GM23338 (cell line): ENCODE measurements at regions not wholly inside any gene's neighbourhood (a gene's known extent, or its start where the extent isn't known, plus 50 kb on each side); places are given as distances from the start of the nearest gene placed in this dataset. TPM values are rescaled to one million over a fixed set of nuclear protein-coding genes. Genes with fewer than 3 reads are reported as not detected.

Experiments
- EZH2 ChIP-seq: fragments of 200-600 bp; sonication (generic); IDR thresholded peaks from one replicate; pipeline ENCODE4 v1.8.0; 2017; ENCODE audit warnings: antibody characterized with exemption, mild to moderate bottlenecking, low read depth; ENCODE audit not compliant: unreplicated experiment
- EZH2phosphoT487 ChIP-seq: fragments of 200-600 bp; sonication (generic); IDR thresholded peaks from one replicate; pipeline ENCODE4 v1.8.1; 2018; ENCODE audit warnings: antibody characterized with exemption; ENCODE audit not compliant: unreplicated experiment
- microRNA-seq: library from miRNA; unstranded; fragments of <30 nt; microRNA quantifications from one replicate; pipeline ENCODE4, GENCODE V29; 2017
- small RNA-seq: library from RNA; depleted of rRNA; stranded (forward); fragments of <200 nt; gene quantifications from one replicate; pipeline ENCODE3, GENCODE V24; 2014; ENCODE audit warnings: low replicate concordance
- TF ChIP-seq, protein P1 (sequence below): fragments of 250-450 bp; sonication (Bioruptor Pico); IDR thresholded peaks from 2 replicates; pipeline ENCODE4 v1.5.0; 2020; ENCODE audit warnings: mild to moderate bottlenecking, moderate library complexity

DNA sequence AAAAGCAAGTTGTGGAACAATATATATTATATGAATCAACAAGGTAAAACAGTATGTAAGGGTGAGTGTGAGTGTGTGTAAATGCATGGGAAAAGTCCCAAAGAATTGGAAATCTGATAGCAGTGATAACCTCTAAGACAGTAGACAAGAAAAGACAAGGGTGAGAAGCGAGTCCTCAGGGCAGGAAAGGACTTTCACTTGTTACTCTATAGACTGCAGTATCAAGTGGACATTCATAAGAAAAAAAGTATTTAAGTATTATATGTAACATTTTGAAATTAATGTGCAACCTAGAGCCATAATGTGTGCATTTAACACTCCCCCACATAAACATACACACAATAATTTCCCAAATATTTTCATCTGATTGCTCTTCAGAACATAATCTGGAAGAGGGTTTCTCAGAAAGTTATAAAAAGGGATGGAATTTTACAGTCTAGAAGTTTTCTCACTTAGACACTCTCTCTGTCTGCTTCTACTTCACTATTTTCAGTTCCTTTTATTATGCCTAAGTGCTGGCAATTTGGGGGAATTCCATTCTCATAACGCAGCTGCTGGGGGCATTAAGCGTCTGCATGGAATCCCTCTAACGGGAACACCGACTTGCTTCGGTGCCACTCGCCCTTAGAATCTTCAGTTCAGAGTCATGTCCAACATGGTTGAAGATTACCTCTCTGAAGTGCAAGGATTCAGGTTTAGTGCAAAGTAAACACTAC, 50.0 kb upstream of the CDIN1 start (continued):
- no peak for TF ChIP-seq EZH2phosphoT487
- TF ChIP-seq, protein P1, sequence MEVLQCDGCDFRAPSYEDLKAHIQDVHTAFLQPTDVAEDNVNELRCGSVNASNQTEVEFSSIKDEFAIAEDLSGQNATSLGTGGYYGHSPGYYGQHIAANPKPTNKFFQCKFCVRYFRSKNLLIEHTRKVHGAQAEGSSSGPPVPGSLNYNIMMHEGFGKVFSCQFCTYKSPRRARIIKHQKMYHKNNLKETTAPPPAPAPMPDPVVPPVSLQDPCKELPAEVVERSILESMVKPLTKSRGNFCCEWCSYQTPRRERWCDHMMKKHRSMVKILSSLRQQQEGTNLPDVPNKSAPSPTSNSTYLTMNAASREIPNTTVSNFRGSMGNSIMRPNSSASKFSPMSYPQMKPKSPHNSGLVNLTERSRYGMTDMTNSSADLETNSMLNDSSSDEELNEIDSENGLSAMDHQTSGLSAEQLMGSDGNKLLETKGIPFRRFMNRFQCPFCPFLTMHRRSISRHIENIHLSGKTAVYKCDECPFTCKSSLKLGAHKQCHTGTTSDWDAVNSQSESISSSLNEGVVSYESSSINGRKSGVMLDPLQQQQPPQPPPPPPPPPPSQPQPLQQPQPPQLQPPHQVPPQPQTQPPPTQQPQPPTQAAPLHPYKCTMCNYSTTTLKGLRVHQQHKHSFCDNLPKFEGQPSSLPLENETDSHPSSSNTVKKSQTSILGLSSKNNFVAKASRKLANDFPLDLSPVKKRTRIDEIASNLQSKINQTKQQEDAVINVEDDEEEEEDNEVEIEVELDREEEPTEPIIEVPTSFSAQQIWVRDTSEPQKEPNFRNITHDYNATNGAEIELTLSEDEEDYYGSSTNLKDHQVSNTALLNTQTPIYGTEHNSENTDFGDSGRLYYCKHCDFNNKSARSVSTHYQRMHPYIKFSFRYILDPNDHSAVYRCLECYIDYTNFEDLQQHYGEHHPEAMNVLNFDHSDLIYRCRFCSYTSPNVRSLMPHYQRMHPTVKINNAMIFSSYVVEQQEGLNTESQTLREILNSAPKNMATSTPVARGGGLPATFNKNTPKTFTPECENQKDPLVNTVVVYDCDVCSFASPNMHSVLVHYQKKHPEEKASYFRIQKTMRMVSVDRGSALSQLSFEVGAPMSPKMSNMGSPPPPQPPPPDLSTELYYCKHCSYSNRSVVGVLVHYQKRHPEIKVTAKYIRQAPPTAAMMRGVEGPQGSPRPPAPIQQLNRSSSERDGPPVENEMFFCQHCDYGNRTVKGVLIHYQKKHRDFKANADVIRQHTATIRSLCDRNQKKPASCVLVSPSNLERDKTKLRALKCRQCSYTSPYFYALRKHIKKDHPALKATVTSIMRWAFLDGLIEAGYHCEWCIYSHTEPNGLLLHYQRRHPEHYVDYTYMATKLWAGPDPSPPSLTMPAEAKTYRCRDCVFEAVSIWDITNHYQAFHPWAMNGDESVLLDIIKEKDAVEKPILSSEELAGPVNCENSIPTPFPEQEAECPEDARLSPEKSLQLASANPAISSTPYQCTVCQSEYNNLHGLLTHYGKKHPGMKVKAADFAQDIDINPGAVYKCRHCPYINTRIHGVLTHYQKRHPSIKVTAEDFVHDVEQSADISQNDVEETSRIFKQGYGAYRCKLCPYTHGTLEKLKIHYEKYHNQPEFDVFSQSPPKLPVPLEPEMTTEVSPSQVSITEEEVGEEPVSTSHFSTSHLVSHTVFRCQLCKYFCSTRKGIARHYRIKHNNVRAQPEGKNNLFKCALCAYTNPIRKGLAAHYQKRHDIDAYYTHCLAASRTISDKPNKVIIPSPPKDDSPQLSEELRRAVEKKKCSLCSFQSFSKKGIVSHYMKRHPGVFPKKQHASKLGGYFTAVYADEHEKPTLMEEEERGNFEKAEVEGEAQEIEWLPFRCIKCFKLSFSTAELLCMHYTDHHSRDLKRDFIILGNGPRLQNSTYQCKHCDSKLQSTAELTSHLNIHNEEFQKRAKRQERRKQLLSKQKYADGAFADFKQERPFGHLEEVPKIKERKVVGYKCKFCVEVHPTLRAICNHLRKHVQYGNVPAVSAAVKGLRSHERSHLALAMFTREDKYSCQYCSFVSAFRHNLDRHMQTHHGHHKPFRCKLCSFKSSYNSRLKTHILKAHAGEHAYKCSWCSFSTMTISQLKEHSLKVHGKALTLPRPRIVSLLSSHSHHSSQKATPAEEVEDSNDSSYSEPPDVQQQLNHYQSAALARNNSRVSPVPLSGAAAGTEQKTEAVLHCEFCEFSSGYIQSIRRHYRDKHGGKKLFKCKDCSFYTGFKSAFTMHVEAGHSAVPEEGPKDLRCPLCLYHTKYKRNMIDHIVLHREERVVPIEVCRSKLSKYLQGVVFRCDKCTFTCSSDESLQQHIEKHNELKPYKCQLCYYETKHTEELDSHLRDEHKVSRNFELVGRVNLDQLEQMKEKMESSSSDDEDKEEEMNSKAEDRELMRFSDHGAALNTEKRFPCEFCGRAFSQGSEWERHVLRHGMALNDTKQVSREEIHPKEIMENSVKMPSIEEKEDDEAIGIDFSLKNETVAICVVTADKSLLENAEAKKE: no peak
- TF ChIP-seq EZH2: no peak

Small RNAs in the stretch of these regions (microRNA-seq; reads per million reads assigned to microRNA genes)
- gene MIR4510: not detected

Small RNAs in the stretch of these regions (small RNA-seq; reads per million reads assigned to genes)
- gene AC068867.1: not detected
- not detected for gene MIR4510
